Esophagus muscularis mucosa (tissue), 4 donors: ENCODE measurements at regions not wholly inside any gene's neighbourhood (a gene's known extent, or its start where the extent isn't known, plus 50 kb on each side); places are given as distances from the start of the nearest gene placed in this dataset.

Experiments used
- EP300 ChIP-seq: sonication (generic); formaldehyde crosslinking; IDR thresholded peaks from one replicate; pipeline ENCODE4 v1.6.1; 2017; ENCODE audit warnings: antibody characterized with exemption
- POLR2A ChIP-seq: fragments of 450-650 bp; IDR thresholded peaks from one replicate; pipeline ENCODE4 v1.6.1; 2017; ENCODE audit warnings: antibody characterized with exemption, moderate library complexity, mild to moderate bottlenecking, low read depth
- POLR2AphosphoS5 ChIP-seq, 2 donors: sonication (generic); formaldehyde crosslinking; IDR thresholded peaks; one replicate each; pipeline ENCODE4 v1.6.1; 2017; ENCODE audit warnings: antibody characterized with exemption in 2 of 2
- TF ChIP-seq, protein P1 (sequence below), 3 experiments: fragments of 200-600 bp in 2 of 3; fragments of 450-650 bp in 1 of 3; sonication (generic) in 2 of 3; IDR thresholded peaks; one replicate each; pipeline ENCODE4 v1.5.1; 2017 to 2019; ENCODE audit warnings: antibody characterized with exemption in 3 of 3, mild to moderate bottlenecking in 2 of 3, moderate library complexity in 1 of 3

DNA sequence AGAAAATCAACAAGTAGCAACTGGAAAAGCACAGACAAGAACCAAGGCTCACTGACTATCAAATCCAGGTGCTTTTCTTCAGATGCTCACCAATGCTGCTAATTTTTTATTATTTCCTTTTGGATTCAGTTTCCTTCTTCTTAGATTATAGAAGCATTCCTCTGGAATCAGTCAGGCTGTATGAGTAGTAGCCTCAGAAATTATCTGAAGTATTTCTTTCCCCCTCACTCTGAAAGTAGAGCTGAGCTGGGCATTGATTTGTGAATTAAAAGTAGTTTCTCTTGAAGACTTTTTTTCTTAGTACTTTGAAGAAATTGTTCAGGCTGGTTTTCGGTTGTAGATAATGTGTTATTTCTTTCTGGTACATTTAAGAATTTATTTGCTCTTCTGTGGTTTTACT lies 273.7 kb downstream of the NOL4 start:
- no peak for TF ChIP-seq POLR2AphosphoS5 (IDR thresholded peaks at IDR 0.05)
- TF ChIP-seq POLR2A: no peak
- TF ChIP-seq, protein P1, sequence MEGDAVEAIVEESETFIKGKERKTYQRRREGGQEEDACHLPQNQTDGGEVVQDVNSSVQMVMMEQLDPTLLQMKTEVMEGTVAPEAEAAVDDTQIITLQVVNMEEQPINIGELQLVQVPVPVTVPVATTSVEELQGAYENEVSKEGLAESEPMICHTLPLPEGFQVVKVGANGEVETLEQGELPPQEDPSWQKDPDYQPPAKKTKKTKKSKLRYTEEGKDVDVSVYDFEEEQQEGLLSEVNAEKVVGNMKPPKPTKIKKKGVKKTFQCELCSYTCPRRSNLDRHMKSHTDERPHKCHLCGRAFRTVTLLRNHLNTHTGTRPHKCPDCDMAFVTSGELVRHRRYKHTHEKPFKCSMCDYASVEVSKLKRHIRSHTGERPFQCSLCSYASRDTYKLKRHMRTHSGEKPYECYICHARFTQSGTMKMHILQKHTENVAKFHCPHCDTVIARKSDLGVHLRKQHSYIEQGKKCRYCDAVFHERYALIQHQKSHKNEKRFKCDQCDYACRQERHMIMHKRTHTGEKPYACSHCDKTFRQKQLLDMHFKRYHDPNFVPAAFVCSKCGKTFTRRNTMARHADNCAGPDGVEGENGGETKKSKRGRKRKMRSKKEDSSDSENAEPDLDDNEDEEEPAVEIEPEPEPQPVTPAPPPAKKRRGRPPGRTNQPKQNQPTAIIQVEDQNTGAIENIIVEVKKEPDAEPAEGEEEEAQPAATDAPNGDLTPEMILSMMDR (IDR thresholded peaks at IDR 0.05): no peak
- no peak for TF ChIP-seq EP300
